PC-9 (cell line): ENCODE measurements at regions not wholly inside any gene's neighbourhood (a gene's known extent, or its start where the extent isn't known, plus 50 kb on each side); places are given as distances from the start of the nearest gene placed in this dataset.

Source experiments
- EZH2 ChIP-seq: fragments of 200-600 bp; sonication (generic); IDR thresholded peaks from 2 replicates; pipeline ENCODE4 v1.8.0; 2017; ENCODE audit warnings: antibody characterized with exemption, low read depth
- TF ChIP-seq, protein P1 (sequence below): fragments of 200-600 bp; sonication (generic); conservative IDR thresholded peaks from 2 replicates; pipeline ENCODE4 v1.6.1; 2017; ENCODE audit warnings: mixed run types, antibody characterized with exemption, mild to moderate bottlenecking, moderate library complexity

DNA sequence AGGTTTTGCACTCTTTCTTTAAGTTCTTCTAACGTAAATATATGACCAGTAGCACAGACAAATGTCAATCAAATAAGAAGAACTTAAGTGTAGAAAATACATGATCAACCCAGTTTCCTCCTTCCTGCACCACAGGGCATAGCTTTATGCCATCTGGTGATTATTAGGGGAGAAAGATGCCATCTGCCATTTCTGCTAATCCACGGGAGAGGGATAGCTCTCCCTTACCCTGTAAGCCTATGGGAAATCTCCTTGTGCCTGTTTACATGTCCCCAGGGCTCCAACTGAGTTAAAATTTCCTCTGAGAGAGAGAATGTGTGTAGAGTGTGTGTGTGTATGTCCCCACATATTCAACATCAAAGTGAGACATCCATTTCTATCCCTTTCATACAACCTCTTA lies 135.9 kb downstream of the RSL24D1 start:
- TF ChIP-seq, protein P1, sequence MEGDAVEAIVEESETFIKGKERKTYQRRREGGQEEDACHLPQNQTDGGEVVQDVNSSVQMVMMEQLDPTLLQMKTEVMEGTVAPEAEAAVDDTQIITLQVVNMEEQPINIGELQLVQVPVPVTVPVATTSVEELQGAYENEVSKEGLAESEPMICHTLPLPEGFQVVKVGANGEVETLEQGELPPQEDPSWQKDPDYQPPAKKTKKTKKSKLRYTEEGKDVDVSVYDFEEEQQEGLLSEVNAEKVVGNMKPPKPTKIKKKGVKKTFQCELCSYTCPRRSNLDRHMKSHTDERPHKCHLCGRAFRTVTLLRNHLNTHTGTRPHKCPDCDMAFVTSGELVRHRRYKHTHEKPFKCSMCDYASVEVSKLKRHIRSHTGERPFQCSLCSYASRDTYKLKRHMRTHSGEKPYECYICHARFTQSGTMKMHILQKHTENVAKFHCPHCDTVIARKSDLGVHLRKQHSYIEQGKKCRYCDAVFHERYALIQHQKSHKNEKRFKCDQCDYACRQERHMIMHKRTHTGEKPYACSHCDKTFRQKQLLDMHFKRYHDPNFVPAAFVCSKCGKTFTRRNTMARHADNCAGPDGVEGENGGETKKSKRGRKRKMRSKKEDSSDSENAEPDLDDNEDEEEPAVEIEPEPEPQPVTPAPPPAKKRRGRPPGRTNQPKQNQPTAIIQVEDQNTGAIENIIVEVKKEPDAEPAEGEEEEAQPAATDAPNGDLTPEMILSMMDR, result no peak
- no peak for TF ChIP-seq EZH2
